ENCODE measurements at regions not wholly inside any gene's neighbourhood (a gene's known extent, or its start where the extent isn't known, plus 50 kb on each side); places are given as distances from the start of the nearest gene placed in this dataset.
A peak's percentile ranks its signal among the peaks of the same experiment; 100 is the strongest.

GRCh38 chr14:51481643-51482042, 170.1 kb upstream of the FRMD6 start:
- TF ChIP-seq CTCF (IDR thresholded peaks at IDR 0.05): no peak
- ATAC-seq (ENCODE audit: low FRiP score) (no peak), DNase-seq (ENCODE audit: low spot score) (no peak)

GRCh38 chr14:51482102-51482501, 169.6 kb upstream of the FRMD6 start:
- no peak for TF ChIP-seq CTCF (IDR thresholded peaks at IDR 0.05)
- DNase-seq (ENCODE audit: low spot score) (no peak), ATAC-seq (ENCODE audit: low FRiP score) (no peak)

- ATAC-seq (ENCODE audit: low FRiP score): no peak
- TF ChIP-seq CTCF (IDR thresholded peaks at IDR 0.05): no peak
- DNase-seq (ENCODE audit: low spot score): no peak
Measured at GRCh38 chr14:51484485-51484884, 167.2 kb upstream of the FRMD6 start.

- no peak for TF ChIP-seq CTCF (IDR thresholded peaks at IDR 0.05)
- ATAC-seq (ENCODE audit: low FRiP score) (no peak), DNase-seq (ENCODE audit: low spot score) (no peak)
Measured at GRCh38 chr14:51485733-51486132, 166.0 kb upstream of the FRMD6 start.

- no peak for TF ChIP-seq CTCF (IDR thresholded peaks at IDR 0.05)
- DNase-seq (ENCODE audit: low spot score) (no peak), ATAC-seq (ENCODE audit: low FRiP score) (no peak)
Measured at GRCh38 chr14:51487848-51488247, 163.9 kb upstream of the FRMD6 start.

GRCh38 chr14:51488569-51489220, 163.0 kb upstream of the FRMD6 start:
- no peak for TF ChIP-seq CTCF (IDR thresholded peaks at IDR 0.05)
- ATAC-seq (ENCODE audit: low FRiP score) (peak; percentile 36), DNase-seq (ENCODE audit: low spot score) (no peak)

GRCh38 chr14:51490205-51490604, 161.5 kb upstream of the FRMD6 start:
- DNase-seq (ENCODE audit: low spot score) (no peak), ATAC-seq (ENCODE audit: low FRiP score) (no peak)
- TF ChIP-seq CTCF (IDR thresholded peaks at IDR 0.05): no peak

Measured in omental fat pad (tissue), 3 donors.